HepG2 (cell line): ENCODE measurements at regions not wholly inside any gene's neighbourhood (a gene's known extent, or its start where the extent isn't known, plus 50 kb on each side); places are given as distances from the start of the nearest gene placed in this dataset.

Experiments
- ATAC-seq: fragments of 200-7000 bp; cut with Tn5 transposase; 3 replicates; pipeline ENCODE4 v1.9.1; 2020; ENCODE audit warnings: mild to moderate bottlenecking, moderate library complexity
- BruUV-seq: library from RNA; stranded (reverse); fragments of 400-500 nt; replicated peaks from 2 replicates; lab custom pipeline; 2021; lab: Mats Ljungman, UMichigan
- CTCF ChIA-PET: fragments of 300-600 bp; formaldehyde crosslinking; extraction: SDS; loops from one replicate; lab custom pipeline; 2021; ENCODE audit warnings: low total read pairs, inconsistent platforms, low intra/inter-chr PET ratio; lab: Yijun Ruan, JAX
- POLR2A ChIA-PET: fragments of 350-600 bp; sonication (Branson Sonifier 250); formaldehyde crosslinking; loops from one replicate; lab custom pipeline; 2020; ENCODE audit warnings: antibody characterized with exemption, inconsistent platforms; lab: Yijun Ruan, JAX
- DNase-seq: peaks from one replicate; pipeline ENCODE4 v3.0.0-alpha.2; 2015; ENCODE audit warnings: low spot score
- FAIRE-seq: peaks from 3 replicates; lab custom pipeline; 2011; peaks lifted over from hg19 to GRCh38; lab: Jason Lieb, UNC
- H2AFZ ChIP-seq: one replicate; pipeline ENCODE4 v1.6.1; 2011; ENCODE audit warnings: low read length, inconsistent platforms
- H3K27ac ChIP-seq: fragments of 300-600 bp; 3 replicates; pipeline ENCODE4 v1.8.0; 2011; ENCODE audit warnings: mixed run types, mild to moderate bottlenecking, mixed read lengths, low read length, inconsistent platforms; ENCODE audit not compliant: insufficient read depth; ENCODE audit errors: extremely low read length
- H3K27me3 ChIP-seq, 2 experiments: fragments of 200-600 bp in 1 of 2; 2 replicates in 1 of 2; 3 replicates in 1 of 2; pipeline versions ENCODE4 v1.6.0 to v1.8.0; 2011; ENCODE audit warnings: low read length in 2 of 2, mild to moderate bottlenecking in 2 of 2, moderate library complexity in 2 of 2, inconsistent platforms in 1 of 2; ENCODE audit not compliant: insufficient read depth in 2 of 2, control insufficient read depth in 1 of 2
- H3K36me3 ChIP-seq, 2 experiments: fragments of 200-600 bp in 1 of 2; replicated peaks in 1 of 2; 2 replicates in 1 of 2; 3 replicates in 1 of 2; pipeline versions ENCODE4 v1.5.1 to v1.8.0; 2011; ENCODE audit warnings: low read length in 2 of 2, inconsistent platforms in 1 of 2; ENCODE audit not compliant: insufficient read depth in 2 of 2, control insufficient read depth in 1 of 2
- H3K4me1 ChIP-seq: 2 replicates; pipeline ENCODE4 v1.5.1; 2012; ENCODE audit warnings: low read length, inconsistent platforms; ENCODE audit not compliant: insufficient read depth
- H3K4me2 ChIP-seq: 2 replicates; pipeline ENCODE4 v1.6.0; 2011; ENCODE audit warnings: low read depth, low read length, inconsistent platforms
- H3K4me3 ChIP-seq, 3 experiments: fragments of 200-600 bp in 1 of 3; sonication (generic), shearing (Covaris generic) in 1 of 3; replicated peaks in 1 of 3; 2 replicates each; pipeline ENCODE4 v1.5.1; 2011 to 2016; ENCODE audit warnings: low read length in 3 of 3, inconsistent platforms in 2 of 3, low read depth in 2 of 3, mild to moderate bottlenecking in 2 of 3, control low read depth in 1 of 3, mixed read lengths in 1 of 3; ENCODE audit not compliant: insufficient read depth in 1 of 3
- H3K79me2 ChIP-seq: one replicate; pipeline ENCODE4 v1.6.1; 2011; ENCODE audit warnings: low read length, inconsistent platforms; ENCODE audit not compliant: insufficient read depth
- H3K9ac ChIP-seq: 2 replicates; pipeline ENCODE4 v1.6.0; 2011; ENCODE audit warnings: mild to moderate bottlenecking, low read depth, low read length, inconsistent platforms; ENCODE audit not compliant: insufficient read depth
- H3K9me3 ChIP-seq: 2 replicates; pipeline ENCODE4 v1.5.1; 2012; ENCODE audit warnings: mild to moderate bottlenecking, low read length
- H4K20me1 ChIP-seq: 2 replicates; pipeline ENCODE4 v1.6.0; 2011; ENCODE audit warnings: inconsistent platforms, mild to moderate bottlenecking, low read length, moderate library complexity; ENCODE audit not compliant: insufficient read depth
- CAMTA2 ChIP-seq: sonication (generic); formaldehyde crosslinking; IDR thresholded peaks from 2 replicates; pipeline ENCODE4 v1.4.0; 2020; ENCODE audit warnings: mild to moderate bottlenecking, missing genetic modification reagents, borderline replicate concordance
- DPF2 ChIP-seq: sonication (generic); formaldehyde crosslinking; IDR thresholded peaks from 2 replicates; pipeline ENCODE4 v1.4.0; 2020; ENCODE audit warnings: mild to moderate bottlenecking, low read depth, missing genetic modification reagents, borderline replicate concordance
- EED ChIP-seq: sonication (generic); formaldehyde crosslinking; IDR thresholded peaks from 2 replicates; pipeline ENCODE4 v1.5.0; 2020; ENCODE audit warnings: mild to moderate bottlenecking, missing genetic modification reagents
- FUBP1 ChIP-seq: sonication (generic); formaldehyde crosslinking; IDR thresholded peaks from 2 replicates; pipeline ENCODE4 v1.5.1; 2020; ENCODE audit warnings: missing genetic modification reagents, mild to moderate bottlenecking, borderline replicate concordance
- MLXIP ChIP-seq: sonication (generic); formaldehyde crosslinking; IDR thresholded peaks from 2 replicates; pipeline ENCODE4 v1.9.0; 2021; ENCODE audit warnings: missing genetic modification reagents, borderline replicate concordance
- TBL1XR1 ChIP-seq: fragments of 150-350 bp; IDR thresholded peaks from 2 replicates; pipeline ENCODE4 v1.6.1; 2014; ENCODE audit warnings: borderline replicate concordance, low read length; ENCODE audit not compliant: partially characterized antibody
- ZBTB8A ChIP-seq: sonication (generic); formaldehyde crosslinking; IDR thresholded peaks from 2 replicates; pipeline ENCODE4 v1.4.0; 2020; ENCODE audit warnings: mild to moderate bottlenecking, low read depth, missing genetic modification reagents, borderline replicate concordance
- ZNF333 ChIP-seq: sonication (generic); formaldehyde crosslinking; IDR thresholded peaks from 2 replicates; pipeline ENCODE4 v1.4.0; 2020; ENCODE audit warnings: mild to moderate bottlenecking, missing genetic modification reagents, borderline replicate concordance
- ZNF33B ChIP-seq: sonication (generic); formaldehyde crosslinking; IDR thresholded peaks from 2 replicates; pipeline ENCODE4 v1.5.1; 2020; ENCODE audit warnings: mild to moderate bottlenecking, missing genetic modification reagents
- ZNF629 ChIP-seq: sonication (generic); formaldehyde crosslinking; conservative IDR thresholded peaks from 2 replicates; pipeline ENCODE4 v1.5.0; 2020; ENCODE audit warnings: missing genetic modification reagents
- ZSCAN22 ChIP-seq: sonication (generic); formaldehyde crosslinking; IDR thresholded peaks from 2 replicates; pipeline ENCODE4 v1.4.0; 2020; ENCODE audit warnings: mild to moderate bottlenecking, missing genetic modification reagents
- WGBS: methylation state at CpG from one replicate; pipeline ENCODE4 v1.1.6; 2017; ENCODE audit warnings: low lambda C conversion rate; 5-methylcytosine and 5-hydroxymethylcytosine counted together
- in situ Hi-C: cut with HindIII; loops from 2 replicates; pipeline ENCODE4 v1.10.0; 2017; ENCODE audit warnings: low pct_unique_long_range_greater_than_20kb; ENCODE audit not compliant: extremely low pct_ligation_motif_present
- intact Hi-C: fragments of 100-400 bp; cut with micrococcal nuclease; formaldehyde crosslinking; loops from one replicate; pipeline ENCODE4 v1.10.0; 2022; ENCODE audit not compliant: unreplicated experiment

- no peaks in the 10 kb centered on the region for H3K9me3 ChIP-seq
- no peak overlapping the region for H3K9ac ChIP-seq
- intact Hi-C loops = no loop called here
- CTCF ChIA-PET = no interaction called here
- no peaks in the 10 kb centered on the region for H3K4me1 ChIP-seq
- FAIRE-seq (no peak), DNase-seq (no peak), ATAC-seq (no peak)
- H3K27ac ChIP-seq = no peak overlapping the region
- POLR2A ChIA-PET = no interaction called here
- no peaks in the 10 kb centered on the region for H4K20me1 ChIP-seq
- no peak overlapping the region for H2AFZ ChIP-seq
- H3K27me3 ChIP-seq = no peaks in the 10 kb centered on the region
- no peak overlapping the region for H3K4me3 ChIP-seq
- WGBS = 80% methylated on average over 4 of the region's 7 CpGs
- in situ Hi-C loops = no loop called here
- no peak overlapping the region for H3K4me2 ChIP-seq
- BruUV-seq = no TSS peak
- no peaks in the 10 kb centered on the region for H3K79me2 ChIP-seq
- no peaks in the 10 kb centered on the region for H3K36me3 ChIP-seq
- TF ChIP-seq ZBTB8A (CRISPR knock-in tag) (no peak), DPF2 (CRISPR knock-in tag) (no peak), ZSCAN22 (CRISPR knock-in tag) (no peak)
Measured at GRCh38 chr13:33402975-33403374, 117.4 kb upstream of the STARD13 start.

GRCh38 chr13:33403807-33404362 lies 118.3 kb upstream of the STARD13 start:
- in situ Hi-C loops = no loop called here
- CTCF ChIA-PET = no interaction called here
- DNase-seq = no peak
- Histone ChIP-seq H3K79me2 (no peaks in the 10 kb centered on the region), H3K9me3 (no peaks in the 10 kb centered on the region), H3K4me2 (no peak overlapping the region)
- ATAC-seq = no peak
- TF ChIP-seq EED (CRISPR knock-in tag) (no peak), ZNF333 (CRISPR knock-in tag) (no peak), ZNF629 (CRISPR knock-in tag) (no peak), MLXIP (CRISPR knock-in tag) (no peak), ZNF33B (CRISPR knock-in tag) (no peak), CAMTA2 (CRISPR knock-in tag) (no peak), TBL1XR1 (no peak), FUBP1 (CRISPR knock-in tag) (no peak)
- TF ChIP-seq, all 625 proteins: peak for 0
- FAIRE-seq = no peak
- Histone ChIP-seq H3K27me3 (no peaks in the 10 kb centered on the region), H2AFZ (no peak overlapping the region), H3K36me3 (no peaks in the 10 kb centered on the region), H3K27ac (no peak overlapping the region), H3K9ac (no peak overlapping the region), H3K4me3 (no peak overlapping the region), H3K4me1 (no peaks in the 10 kb centered on the region), H4K20me1 (no peaks in the 10 kb centered on the region)
- intact Hi-C loops = no loop called here
- 94% methylated on average over 5 of the region's 5 CpGs for WGBS
- POLR2A ChIA-PET = no interaction called here
- BruUV-seq = no TSS peak
